HG03066 (cell line): ENCODE measurements at regions not wholly inside any gene's neighbourhood (a gene's known extent, or its start where the extent isn't known, plus 50 kb on each side); places are given as distances from the start of the nearest gene placed in this dataset.
"Not testable (repeated sequence)": the region's sequence is repeated elsewhere in the genome, so short reads cannot be mapped to it uniquely, and the experiment has no call there.

Source experiments
- ATAC-seq: cut with Tn5 transposase; IDR thresholded peaks from one replicate; pipeline ENCODE4 v1.9.1; 2021; ENCODE audit warnings: low read depth; ENCODE audit not compliant: unreplicated experiment

- not testable (repeated sequence) for ATAC-seq
Observed at GRCh38 chr5:91285062-91285461, 98.1 kb downstream of the ARRDC3 start.

GRCh38 chr5:91283899-91284298 lies 99.2 kb downstream of the ARRDC3 start:
- ATAC-seq: no peak

- ATAC-seq: no peak
Observed at GRCh38 chr5:91283326-91283725, 99.8 kb downstream of the ARRDC3 start.

- ATAC-seq: no peak
Observed at GRCh38 chr5:91282210-91282609, 100.9 kb downstream of the ARRDC3 start.

- ATAC-seq: no peak
Observed at GRCh38 chr5:91281401-91281800, 101.7 kb downstream of the ARRDC3 start.

GRCh38 chr5:91280362-91281269 lies 102.5 kb downstream of the ARRDC3 start:
- peak; percentile 93 for ATAC-seq

GRCh38 chr5:91277840-91278239 lies 105.3 kb downstream of the ARRDC3 start:
- ATAC-seq: no peak

- no peak for ATAC-seq
Observed at GRCh38 chr5:91277093-91277626, 106.0 kb downstream of the ARRDC3 start.

- ATAC-seq: peak; percentile 84
Observed at GRCh38 chr5:91272858-91273257, 110.3 kb downstream of the ARRDC3 start.

GRCh38 chr5:91271999-91272398 lies 111.1 kb downstream of the ARRDC3 start:
- peak; percentile 66 for ATAC-seq

- no peak for ATAC-seq
Observed at GRCh38 chr5:91269198-91269597, 113.9 kb downstream of the ARRDC3 start.

GRCh38 chr5:91266184-91266705 lies 116.9 kb downstream of the ARRDC3 start:
- ATAC-seq: peak; percentile 63

GRCh38 chr5:91264311-91265051 lies 118.6 kb downstream of the ARRDC3 start:
- no peak for ATAC-seq

GRCh38 chr5:91263898-91264297 lies 119.2 kb downstream of the ARRDC3 start:
- ATAC-seq: no peak

- no peak for ATAC-seq
Observed at GRCh38 chr5:91257301-91257700, 125.8 kb downstream of the ARRDC3 start.

- ATAC-seq: no peak
Observed at GRCh38 chr5:91256142-91256524, 127.0 kb downstream of the ARRDC3 start.

- no peak for ATAC-seq
Observed at GRCh38 chr5:91255396-91256141, 127.5 kb downstream of the ARRDC3 start.

- ATAC-seq: no peak
Observed at GRCh38 chr5:91252916-91253315, 130.2 kb downstream of the ARRDC3 start.

GRCh38 chr5:91245871-91246270 lies 137.2 kb downstream of the ARRDC3 start:
- no peak for ATAC-seq

- no peak for ATAC-seq
Observed at GRCh38 chr5:91245074-91245452, 138.1 kb downstream of the ARRDC3 start.
